HUES6 (cell line): ENCODE measurements at regions not wholly inside any gene's neighbourhood (a gene's known extent, or its start where the extent isn't known, plus 50 kb on each side); places are given as distances from the start of the nearest gene placed in this dataset.

Experiments
- H3K27ac ChIP-seq: 2 replicates; pipeline ENCODE4 v1.7.0; 2013; ENCODE audit warnings: low read depth, mild to moderate bottlenecking, low read length, inconsistent platforms
- H3K27me3 ChIP-seq: 2 replicates; pipeline ENCODE4 v1.6.1; 2013; ENCODE audit warnings: low read length; ENCODE audit not compliant: control insufficient read depth, insufficient read depth
- H3K36me3 ChIP-seq: 2 replicates; pipeline ENCODE4 v1.6.1; 2013; ENCODE audit warnings: low read length; ENCODE audit not compliant: control insufficient read depth, insufficient read depth
- H3K4me1 ChIP-seq: 2 replicates; pipeline ENCODE4 v1.6.1; 2013; ENCODE audit warnings: low read length; ENCODE audit not compliant: control insufficient read depth, insufficient read depth
- H3K4me3 ChIP-seq: 2 replicates; pipeline ENCODE4 v1.5.1; 2013; ENCODE audit warnings: low read depth, low read length
- H3K9ac ChIP-seq: one replicate; pipeline ENCODE4 v1.6.1; 2013; ENCODE audit warnings: mild to moderate bottlenecking, low read length
- H3K9me3 ChIP-seq: 2 replicates; pipeline ENCODE4 v1.6.1; 2013; ENCODE audit warnings: low read depth, low read length; ENCODE audit not compliant: control insufficient read depth, insufficient read depth

DNA sequence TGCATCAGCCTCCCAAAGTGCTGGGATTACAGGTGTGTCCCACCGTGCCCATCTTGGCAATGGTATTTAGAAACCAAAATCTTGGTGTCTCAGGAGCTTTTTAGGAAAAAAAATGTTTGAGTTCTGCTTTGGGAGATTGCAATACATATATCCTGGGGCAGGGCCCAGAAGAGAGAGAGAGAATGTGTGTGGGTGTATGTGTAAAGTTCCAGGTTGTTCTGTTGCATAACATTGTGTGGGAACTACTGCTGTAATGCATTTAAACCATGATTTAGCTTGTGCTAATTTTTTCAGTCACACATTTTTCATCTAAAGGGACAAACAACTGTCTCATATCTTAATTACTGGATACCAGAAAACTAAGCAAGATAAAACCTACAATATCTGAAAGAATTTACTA is 70.8 kb upstream of the NABP1 start:
- H3K4me1 ChIP-seq = no peaks in the 10 kb centered on the region
- no peak overlapping the region for H3K4me3 ChIP-seq
- no peak overlapping the region for H3K9ac ChIP-seq
- no peaks in the 10 kb centered on the region for H3K36me3 ChIP-seq
- no peak overlapping the region for H3K27ac ChIP-seq
- H3K9me3 ChIP-seq = no peaks in the 10 kb centered on the region
- no peaks in the 10 kb centered on the region for H3K27me3 ChIP-seq

DNA sequence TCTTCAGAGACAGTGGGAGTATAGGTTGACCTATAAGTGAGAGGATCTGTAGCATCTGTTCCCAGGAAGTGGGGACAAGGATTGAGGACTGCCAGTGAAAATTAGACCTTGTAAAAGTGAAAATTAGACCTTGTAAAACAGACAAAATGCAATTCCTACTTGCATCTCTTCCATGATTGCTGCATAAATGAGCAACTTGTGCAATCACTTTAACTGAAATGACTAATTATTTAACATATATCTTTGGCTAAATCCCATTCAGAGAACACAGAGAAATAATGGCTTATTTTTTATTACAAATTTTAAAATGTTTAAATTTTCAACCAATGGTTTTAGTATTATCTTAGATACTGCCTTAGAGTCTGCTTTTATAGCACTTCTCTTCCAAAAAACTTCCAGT is 67.2 kb upstream of the NABP1 start:
- Histone ChIP-seq H3K4me1 (no peaks in the 10 kb centered on the region), H3K36me3 (no peaks in the 10 kb centered on the region), H3K27ac (no peak overlapping the region)

DNA sequence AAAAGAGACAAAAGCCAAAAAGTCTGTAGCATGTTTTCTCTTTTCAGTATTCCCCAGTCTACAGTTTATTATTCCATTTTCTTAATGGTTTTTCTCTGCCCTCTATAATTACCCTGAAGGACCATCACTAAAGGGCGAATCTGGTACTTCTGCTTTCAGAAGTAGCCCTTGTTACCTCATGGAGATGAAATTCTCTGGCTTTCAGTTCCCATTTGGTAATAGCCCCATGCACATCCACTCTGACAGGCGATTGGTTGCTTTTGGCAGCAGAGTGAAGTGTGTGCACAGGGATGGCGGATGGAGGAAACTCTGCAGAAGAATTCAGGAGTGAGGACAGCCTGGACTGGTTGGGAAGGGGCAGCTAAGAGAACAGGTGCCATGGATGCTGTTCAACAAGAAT is 66.3 kb upstream of the NABP1 start:
- no peaks in the 10 kb centered on the region for H3K9me3 ChIP-seq
- no peak overlapping the region for H3K4me3 ChIP-seq
- H3K27me3 ChIP-seq = no peaks in the 10 kb centered on the region
- H3K9ac ChIP-seq = no peak overlapping the region
- H3K27ac ChIP-seq = no peak overlapping the region
- H3K4me1 ChIP-seq = no peaks in the 10 kb centered on the region
- no peaks in the 10 kb centered on the region for H3K36me3 ChIP-seq

More for the DNA sequence above, 67.2 kb upstream of the NABP1 start:
- Histone ChIP-seq H3K4me3 (no peak overlapping the region), H3K9ac (no peak overlapping the region), H3K9me3 (no peaks in the 10 kb centered on the region), H3K27me3 (no peaks in the 10 kb centered on the region)

DNA sequence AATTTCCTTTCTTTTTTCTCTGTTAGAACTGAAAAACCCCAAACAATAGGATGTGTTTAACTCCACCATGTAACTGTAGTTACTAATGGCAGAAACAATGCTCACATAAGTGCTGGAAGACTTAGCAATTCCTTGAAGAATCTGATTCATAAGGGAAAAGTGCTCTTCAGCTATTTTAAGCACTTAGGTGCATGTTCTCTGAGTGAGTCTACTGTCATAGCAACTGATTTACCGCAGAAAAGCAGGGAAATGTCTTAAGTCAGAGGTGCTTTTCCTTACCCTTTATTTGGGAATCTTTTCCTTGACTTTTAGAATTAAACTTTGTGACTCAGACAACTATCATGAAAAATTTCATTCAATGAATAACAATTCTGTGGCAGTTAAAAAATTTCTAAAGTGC is 65.4 kb upstream of the NABP1 start:
- Histone ChIP-seq H3K27me3 (no peaks in the 10 kb centered on the region), H3K9ac (no peak overlapping the region), H3K4me3 (no peak overlapping the region), H3K36me3 (no peaks in the 10 kb centered on the region), H3K4me1 (no peaks in the 10 kb centered on the region), H3K9me3 (no peaks in the 10 kb centered on the region), H3K27ac (no peak overlapping the region)

DNA sequence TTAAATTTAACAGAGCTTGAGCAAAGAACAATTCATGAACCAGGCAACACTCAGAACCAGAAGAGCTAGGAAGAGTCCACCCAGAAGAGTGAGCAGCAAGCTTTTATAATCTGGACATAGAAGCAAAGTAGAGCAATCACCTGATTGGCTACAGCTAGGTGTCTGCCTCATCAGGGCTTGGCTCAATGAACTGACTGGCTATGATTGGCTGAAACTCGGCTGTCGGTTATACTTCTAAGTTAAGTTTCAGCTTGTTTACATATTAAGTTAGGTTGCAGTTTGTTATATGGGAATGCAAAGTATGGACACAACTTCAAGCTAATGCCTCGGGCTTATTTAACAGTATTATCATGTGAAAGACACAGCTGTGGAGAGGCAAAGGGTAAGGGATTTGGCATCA is 63.2 kb upstream of the NABP1 start:
- no peaks in the 10 kb centered on the region for H3K4me1 ChIP-seq
- no peak overlapping the region for H3K4me3 ChIP-seq
- no peaks in the 10 kb centered on the region for H3K36me3 ChIP-seq
- H3K27me3 ChIP-seq = no peaks in the 10 kb centered on the region
- no peak overlapping the region for H3K27ac ChIP-seq
- H3K9ac ChIP-seq = no peak overlapping the region
- H3K9me3 ChIP-seq = no peaks in the 10 kb centered on the region

DNA sequence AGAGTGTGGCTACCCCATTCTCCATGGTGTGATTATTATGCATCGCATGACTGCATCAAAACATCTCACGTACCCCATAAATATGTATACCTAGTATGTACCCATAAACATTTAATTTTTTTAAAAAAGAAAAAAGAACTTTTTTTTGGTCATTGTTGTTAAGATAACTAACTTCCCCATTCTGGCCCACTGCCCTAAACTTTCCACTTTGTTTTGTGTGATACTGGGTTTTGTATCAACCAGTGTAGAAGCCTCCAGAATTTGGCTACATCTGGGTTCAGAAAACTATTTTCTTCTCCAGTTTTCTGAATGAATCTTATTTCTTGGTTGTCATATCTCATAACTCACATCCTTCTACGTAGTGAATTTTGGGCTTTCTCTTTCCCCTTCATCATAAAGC is 62.3 kb upstream of the NABP1 start:
- H3K27me3 ChIP-seq = no peaks in the 10 kb centered on the region
- no peak overlapping the region for H3K9ac ChIP-seq
- no peak overlapping the region for H3K27ac ChIP-seq
- H3K4me1 ChIP-seq = no peaks in the 10 kb centered on the region
- no peaks in the 10 kb centered on the region for H3K9me3 ChIP-seq
- no peaks in the 10 kb centered on the region for H3K36me3 ChIP-seq
- H3K4me3 ChIP-seq = no peak overlapping the region

DNA sequence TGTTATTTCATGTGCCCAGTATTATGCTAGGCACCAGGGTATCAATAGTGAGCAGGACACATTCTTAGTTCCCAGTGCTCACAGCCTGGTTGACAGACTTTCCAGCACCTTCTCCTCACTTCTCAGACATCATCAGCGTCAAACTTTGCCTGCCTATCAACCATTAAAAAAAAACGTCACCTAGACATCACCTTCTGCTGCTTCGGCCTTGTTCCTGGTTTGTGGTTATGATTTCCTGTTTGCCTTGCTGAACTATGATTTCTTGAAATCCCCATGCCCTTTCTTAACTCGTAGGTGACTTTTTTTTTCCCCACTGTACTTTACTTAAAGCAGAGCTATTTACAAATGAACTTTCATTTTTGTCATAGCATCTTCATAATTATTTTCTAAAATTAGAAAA is 60.4 kb upstream of the NABP1 start:
- no peak overlapping the region for H3K27ac ChIP-seq
- no peak overlapping the region for H3K9ac ChIP-seq
- no peaks in the 10 kb centered on the region for H3K9me3 ChIP-seq
- no peaks in the 10 kb centered on the region for H3K27me3 ChIP-seq
- no peak overlapping the region for H3K4me3 ChIP-seq
- H3K4me1 ChIP-seq = no peaks in the 10 kb centered on the region
- H3K36me3 ChIP-seq = no peaks in the 10 kb centered on the region

DNA sequence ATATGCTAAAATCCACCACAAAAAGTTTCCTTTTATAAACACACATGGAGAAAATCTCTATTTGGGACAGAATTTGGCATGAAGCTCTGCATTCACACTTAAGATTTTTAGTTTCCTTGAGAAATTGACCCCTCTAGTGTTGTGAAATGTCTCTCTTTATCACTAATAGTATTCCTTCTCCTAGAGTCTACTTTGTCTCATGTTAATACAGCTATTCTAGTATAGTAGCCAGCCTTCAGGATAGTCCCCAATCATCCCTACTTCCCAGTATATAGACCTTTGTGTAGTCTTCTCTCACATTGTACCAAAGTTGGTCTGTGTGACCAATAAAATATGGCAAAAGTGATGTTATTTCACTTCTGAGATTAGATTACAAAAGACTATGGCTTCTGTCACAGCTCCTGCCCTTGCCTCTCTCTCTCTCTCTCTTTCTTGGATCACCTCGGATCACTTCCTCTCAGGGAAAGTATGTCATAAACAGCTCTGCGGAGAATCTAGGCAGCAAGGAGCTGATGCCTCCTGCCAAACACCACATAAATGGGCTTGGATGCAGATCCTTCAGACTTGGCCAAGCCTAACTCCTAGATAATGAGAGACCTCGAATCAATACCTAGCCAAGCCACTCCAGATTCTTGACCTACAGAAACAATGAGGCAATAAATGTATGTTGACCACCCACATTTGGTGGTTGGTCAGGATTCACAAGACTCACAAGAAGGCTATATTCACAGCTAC is 59.7 kb upstream of the NABP1 start:
- H3K9ac ChIP-seq = no peak overlapping the region
- no peaks in the 10 kb centered on the region for H3K9me3 ChIP-seq
- H3K4me1 ChIP-seq = no peaks in the 10 kb centered on the region
- no peaks in the 10 kb centered on the region for H3K36me3 ChIP-seq
- H3K4me3 ChIP-seq = no peak overlapping the region
- H3K27ac ChIP-seq = no peak overlapping the region
- H3K27me3 ChIP-seq = no peaks in the 10 kb centered on the region

DNA sequence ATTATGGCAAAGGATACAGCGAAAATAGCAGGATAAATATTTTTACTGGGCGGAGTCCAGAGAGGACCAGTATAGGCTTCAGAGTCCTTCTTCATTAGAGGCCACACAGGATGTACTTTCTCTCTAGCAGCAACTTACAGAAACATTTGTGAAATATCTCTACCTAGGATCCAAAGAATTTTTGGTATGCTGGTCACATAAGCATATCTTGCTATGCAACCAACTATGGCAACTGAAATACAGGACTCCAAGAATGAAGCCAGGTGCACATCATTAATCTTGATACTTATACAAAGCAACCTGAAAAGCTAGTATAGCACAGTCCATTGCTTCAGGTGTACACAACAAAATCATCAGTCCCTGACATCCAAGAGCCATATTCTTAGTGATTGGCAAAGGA is 59.1 kb upstream of the NABP1 start:
- no peaks in the 10 kb centered on the region for H3K9me3 ChIP-seq
- H3K36me3 ChIP-seq = no peaks in the 10 kb centered on the region
- H3K27ac ChIP-seq = no peak overlapping the region
- H3K4me1 ChIP-seq = no peaks in the 10 kb centered on the region
- no peak overlapping the region for H3K4me3 ChIP-seq
- no peak overlapping the region for H3K9ac ChIP-seq
- H3K27me3 ChIP-seq = no peaks in the 10 kb centered on the region

DNA sequence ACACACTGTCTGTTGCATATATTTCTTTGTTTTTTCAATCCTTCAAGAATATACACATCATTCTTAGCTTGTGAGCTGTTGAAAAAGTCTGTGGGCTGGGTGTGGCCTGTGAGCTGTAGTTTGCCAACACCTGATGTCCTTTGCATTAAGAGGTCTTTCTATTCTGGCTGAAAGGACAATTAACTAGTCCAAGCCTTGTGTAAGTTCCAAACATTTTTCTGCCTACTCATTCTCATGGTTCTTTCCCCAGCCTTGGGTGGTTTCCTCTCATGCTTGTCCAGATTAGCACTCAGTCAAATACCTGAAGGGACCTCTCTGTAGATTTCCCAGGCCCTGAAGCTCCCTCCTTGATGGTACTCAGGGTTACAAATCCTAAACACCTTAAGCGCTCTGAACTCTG is 57.8 kb upstream of the NABP1 start:
- Histone ChIP-seq H3K9ac (no peak overlapping the region), H3K9me3 (no peaks in the 10 kb centered on the region), H3K4me3 (no peak overlapping the region), H3K4me1 (no peaks in the 10 kb centered on the region), H3K27ac (no peak overlapping the region), H3K27me3 (no peaks in the 10 kb centered on the region), H3K36me3 (no peaks in the 10 kb centered on the region)

DNA sequence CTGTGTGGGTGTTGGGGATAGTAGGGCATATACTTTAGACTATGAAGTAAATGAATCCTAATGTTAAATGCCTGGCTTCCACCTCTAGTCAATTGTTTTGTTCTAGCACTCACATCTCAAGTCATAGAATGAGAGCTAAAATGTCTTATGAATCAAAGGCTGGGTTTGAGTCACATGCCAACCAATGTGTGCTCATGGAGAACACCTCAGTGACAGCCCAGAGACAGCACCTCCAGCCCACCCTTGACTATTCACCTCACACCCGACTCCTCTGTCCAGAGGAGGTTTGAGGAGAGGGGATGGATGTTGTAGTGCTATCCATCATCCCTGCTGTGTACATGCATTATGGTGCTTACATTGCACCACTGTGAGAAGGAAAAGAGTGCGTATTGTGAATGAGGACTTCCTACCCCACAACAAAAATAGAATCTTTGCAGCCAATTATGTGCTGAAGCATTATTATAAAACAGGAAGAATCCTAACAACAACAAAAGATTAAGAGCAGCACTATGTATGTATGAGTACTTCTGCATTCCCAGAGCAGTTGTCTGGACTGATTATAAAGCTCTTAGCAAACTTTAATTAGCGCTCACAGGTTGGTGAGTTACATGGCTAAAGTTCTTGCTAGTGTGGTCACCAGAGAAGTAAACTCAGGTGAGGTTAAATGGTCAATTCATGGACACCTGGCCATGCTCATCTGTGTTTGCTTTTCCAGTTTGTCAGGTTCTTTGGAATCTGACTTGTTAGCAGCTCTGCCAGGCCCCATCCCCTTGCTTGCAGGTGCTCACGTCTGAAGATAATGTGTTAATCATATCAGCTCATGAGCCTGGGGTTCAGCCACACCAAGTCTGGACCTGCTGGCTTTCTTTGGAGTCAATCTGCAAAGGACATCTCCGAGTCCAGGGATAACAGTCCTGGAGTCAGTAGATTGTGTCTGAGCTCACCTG is 55.3 kb upstream of the NABP1 start:
- H3K36me3 ChIP-seq = no peaks in the 10 kb centered on the region
- H3K27me3 ChIP-seq = no peaks in the 10 kb centered on the region
- H3K4me3 ChIP-seq = no peak overlapping the region
- no peak overlapping the region for H3K9ac ChIP-seq
- no peak overlapping the region for H3K27ac ChIP-seq
- no peaks in the 10 kb centered on the region for H3K4me1 ChIP-seq
- no peaks in the 10 kb centered on the region for H3K9me3 ChIP-seq
